ENCODE measurements at regions not wholly inside any gene's neighbourhood (a gene's known extent, or its start where the extent isn't known, plus 50 kb on each side); places are given as distances from the start of the nearest gene placed in this dataset.

GRCh38 chr6:54503144-54503543 lies 194.9 kb downstream of the TINAG start:
- no peak for DNase-seq (ENCODE audit: low spot score)
- no peak for TF ChIP-seq CTCF (IDR thresholded peaks at IDR 0.05; ENCODE audit: extremely low read depth, missing control alignments)

- no peak for TF ChIP-seq CTCF (IDR thresholded peaks at IDR 0.05; ENCODE audit: extremely low read depth, missing control alignments)
- no peak for DNase-seq (ENCODE audit: low spot score)
Observed at GRCh38 chr6:54515013-54515412, 206.8 kb downstream of the TINAG start.

- no peak for DNase-seq (ENCODE audit: low spot score)
- no peak for TF ChIP-seq CTCF (IDR thresholded peaks at IDR 0.05; ENCODE audit: extremely low read depth, missing control alignments)
Observed at GRCh38 chr6:54515713-54516112, 207.5 kb downstream of the TINAG start.

- DNase-seq (ENCODE audit: low spot score), result no peak
- TF ChIP-seq CTCF (IDR thresholded peaks at IDR 0.05; ENCODE audit: extremely low read depth, missing control alignments), result no peak
Observed at GRCh38 chr6:54516321-54516720, 208.1 kb downstream of the TINAG start.

- no peak for DNase-seq (ENCODE audit: low spot score)
- no peak for TF ChIP-seq CTCF (IDR thresholded peaks at IDR 0.05; ENCODE audit: extremely low read depth, missing control alignments)
Observed at GRCh38 chr6:54519161-54519560, 210.9 kb downstream of the TINAG start.

GRCh38 chr6:54525731-54526130 lies 217.5 kb downstream of the TINAG start:
- DNase-seq (ENCODE audit: low spot score), result no peak
- TF ChIP-seq CTCF (IDR thresholded peaks at IDR 0.05; ENCODE audit: extremely low read depth, missing control alignments), result no peak

- DNase-seq (ENCODE audit: low spot score), result no peak
- TF ChIP-seq CTCF (IDR thresholded peaks at IDR 0.05; ENCODE audit: extremely low read depth, missing control alignments), result no peak
Observed at GRCh38 chr6:54533567-54533966, 225.3 kb downstream of the TINAG start.
